GM21723 (cell line): ENCODE measurements at regions not wholly inside any gene's neighbourhood (a gene's known extent, or its start where the extent isn't known, plus 50 kb on each side); places are given as distances from the start of the nearest gene placed in this dataset.
"Not testable (repeated sequence)": the region's sequence is repeated elsewhere in the genome, so short reads cannot be mapped to it uniquely, and the experiment has no call there.

ENCODE experiments used
- ATAC-seq: cut with Tn5 transposase; IDR thresholded peaks from one replicate; pipeline ENCODE4 v1.9.1; 2021; ENCODE audit warnings: mild to moderate bottlenecking, moderate library complexity; ENCODE audit not compliant: unreplicated experiment

DNA sequence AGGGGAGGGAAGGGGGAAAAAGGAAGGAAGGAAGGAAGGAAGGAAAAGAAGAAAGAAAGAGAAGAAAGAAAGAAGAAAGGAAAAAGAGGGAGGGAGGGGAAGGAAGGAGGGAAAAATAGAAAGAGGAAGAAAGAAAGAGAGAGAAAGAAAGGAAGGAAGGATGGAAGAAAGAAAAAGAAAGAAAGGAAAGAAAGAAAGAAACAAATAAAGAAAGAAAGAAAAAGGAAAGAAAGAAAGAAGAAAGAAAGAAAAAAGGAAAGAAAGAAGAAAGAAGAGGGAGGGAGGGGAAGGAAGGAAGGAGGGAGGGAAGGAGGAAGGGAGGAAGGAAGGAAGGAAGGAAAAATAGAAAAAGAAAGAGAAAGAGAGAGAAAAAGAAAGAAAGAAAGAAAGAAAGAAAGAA lies 315.8 kb upstream of the PIK3C3 start:
- ATAC-seq, result no peak

DNA sequence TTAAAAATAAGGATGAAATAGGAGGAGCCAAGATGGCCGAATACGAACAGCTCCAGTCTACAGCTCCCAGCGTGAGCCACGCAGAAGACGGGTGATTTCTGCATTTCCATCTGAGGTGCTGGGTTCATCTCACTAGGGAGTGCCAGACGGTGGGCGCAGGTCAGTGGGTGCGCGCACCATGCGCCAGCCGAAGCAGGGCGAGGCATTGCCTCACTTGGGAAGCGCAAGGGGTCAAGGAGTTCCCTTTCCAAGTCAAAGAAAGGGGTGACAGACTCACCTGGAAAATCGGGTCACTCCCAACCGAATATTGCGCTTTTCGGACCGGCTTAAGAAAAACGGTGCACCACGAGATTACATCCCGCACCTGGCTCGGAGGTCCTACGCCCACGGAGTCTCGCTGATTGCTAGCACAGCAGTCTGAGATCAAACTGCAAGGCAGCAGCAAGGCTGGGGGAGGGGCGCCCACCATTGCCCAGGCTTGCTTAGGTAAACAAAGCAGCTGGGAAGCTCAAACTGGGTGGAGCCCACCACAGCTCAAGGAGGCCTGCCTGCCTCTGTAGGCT lies 323.2 kb upstream of the PIK3C3 start:
- ATAC-seq, result not testable (repeated sequence)

DNA sequence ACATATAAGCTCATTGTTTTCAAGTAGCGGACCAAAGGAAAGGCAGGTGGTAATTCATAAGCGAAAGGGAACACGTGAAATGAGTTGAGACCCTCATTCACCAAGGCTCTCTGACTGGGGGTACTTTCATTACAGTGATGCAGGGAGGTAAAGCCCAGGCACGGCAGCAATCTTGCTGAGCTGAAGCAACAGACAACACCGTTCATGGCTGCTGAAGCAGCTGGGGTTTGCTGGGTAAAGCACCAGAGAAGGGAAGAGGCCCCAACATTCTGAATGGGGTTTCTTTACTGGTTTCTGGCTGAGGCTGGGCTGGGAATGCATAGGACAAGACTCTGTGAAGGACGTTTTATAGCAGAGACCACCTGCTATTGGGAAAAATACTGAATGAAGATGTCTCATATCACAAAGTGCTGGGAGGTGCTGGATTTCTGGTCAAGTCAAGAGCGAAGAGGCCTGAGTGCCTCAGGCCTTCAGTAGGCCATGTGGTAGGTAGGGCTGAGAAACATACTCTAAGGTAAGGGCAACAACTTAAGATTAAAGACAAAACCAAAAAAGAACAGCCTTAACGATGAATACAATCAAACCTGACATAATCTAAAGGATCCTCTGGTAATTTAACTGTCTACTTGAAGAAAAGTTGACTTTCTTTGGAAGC lies 324.7 kb upstream of the PIK3C3 start:
- ATAC-seq, result no peak

DNA sequence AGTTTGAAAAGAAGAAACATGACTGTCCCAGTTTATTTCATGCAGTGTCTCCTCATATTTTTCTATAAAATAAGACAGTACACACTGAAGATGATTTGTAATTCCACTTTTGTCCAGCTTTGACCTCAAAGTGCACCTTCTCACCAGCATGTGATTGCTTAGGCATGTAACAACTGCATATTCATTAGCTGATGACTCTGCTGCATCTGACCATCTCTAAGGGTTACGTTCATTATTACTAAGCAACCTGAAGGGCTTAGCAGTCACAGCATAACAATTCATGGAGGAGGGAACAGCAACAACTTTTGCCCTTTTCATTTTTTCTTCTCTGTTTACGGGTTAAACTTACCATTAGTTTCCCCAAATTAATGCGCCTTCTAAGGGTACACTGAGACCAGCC lies 330.6 kb upstream of the PIK3C3 start:
- no peak for ATAC-seq

DNA sequence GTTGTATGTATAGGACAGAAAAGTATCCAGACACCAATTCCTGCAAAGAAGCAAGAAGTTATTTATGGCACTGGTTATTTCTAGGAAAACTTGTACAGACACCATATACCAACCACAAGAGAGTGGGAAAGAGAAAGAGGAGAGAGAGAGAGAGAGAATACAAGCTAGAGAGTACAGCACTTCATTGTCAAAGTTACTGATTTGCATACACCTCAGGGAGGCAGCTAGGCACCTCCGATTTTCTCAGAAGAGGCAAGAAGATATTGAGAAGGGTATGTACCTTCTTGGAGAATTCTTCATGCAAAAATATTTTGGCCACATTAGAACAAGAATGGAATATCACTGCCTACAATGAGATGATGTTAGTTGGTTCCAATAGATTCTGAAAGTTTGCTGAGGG lies 333.9 kb upstream of the PIK3C3 start:
- no peak for ATAC-seq

DNA sequence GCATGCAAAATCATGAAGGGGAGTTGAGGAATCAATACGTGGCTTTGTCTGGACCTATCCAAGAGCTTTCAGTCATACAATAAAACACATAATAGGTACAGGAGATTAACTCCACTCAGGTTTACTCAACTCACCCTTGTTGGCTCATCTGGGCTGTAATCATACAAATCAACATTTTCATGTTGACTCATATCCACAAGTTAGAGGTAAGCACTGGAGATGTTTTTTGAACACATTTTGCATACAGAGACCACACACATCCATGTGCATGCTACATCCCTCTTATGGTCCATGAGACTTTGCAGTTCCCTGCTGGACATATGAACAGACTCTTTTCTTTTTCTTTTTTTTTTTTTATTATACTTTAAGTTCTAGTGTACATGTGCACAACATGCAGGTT lies 336.9 kb upstream of the PIK3C3 start:
- no peak for ATAC-seq

DNA sequence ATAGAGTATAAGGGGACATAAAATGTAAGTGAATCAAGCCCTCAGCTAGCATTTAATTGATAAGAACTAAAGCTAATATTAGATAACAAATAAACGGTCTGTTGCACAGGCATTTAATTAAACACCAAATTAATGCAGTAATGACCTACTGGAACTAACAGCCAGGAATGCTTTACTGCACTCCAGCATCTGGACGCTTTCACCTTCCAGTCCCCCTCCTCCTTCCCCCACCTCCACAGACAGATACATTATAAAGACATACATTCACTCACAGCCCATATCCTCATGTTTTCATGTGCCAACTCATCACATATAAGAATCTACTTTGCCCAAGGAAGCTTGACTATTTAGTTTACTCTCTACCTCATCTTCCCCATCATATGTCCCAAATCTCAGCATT lies 337.4 kb upstream of the PIK3C3 start:
- ATAC-seq, result no peak

DNA sequence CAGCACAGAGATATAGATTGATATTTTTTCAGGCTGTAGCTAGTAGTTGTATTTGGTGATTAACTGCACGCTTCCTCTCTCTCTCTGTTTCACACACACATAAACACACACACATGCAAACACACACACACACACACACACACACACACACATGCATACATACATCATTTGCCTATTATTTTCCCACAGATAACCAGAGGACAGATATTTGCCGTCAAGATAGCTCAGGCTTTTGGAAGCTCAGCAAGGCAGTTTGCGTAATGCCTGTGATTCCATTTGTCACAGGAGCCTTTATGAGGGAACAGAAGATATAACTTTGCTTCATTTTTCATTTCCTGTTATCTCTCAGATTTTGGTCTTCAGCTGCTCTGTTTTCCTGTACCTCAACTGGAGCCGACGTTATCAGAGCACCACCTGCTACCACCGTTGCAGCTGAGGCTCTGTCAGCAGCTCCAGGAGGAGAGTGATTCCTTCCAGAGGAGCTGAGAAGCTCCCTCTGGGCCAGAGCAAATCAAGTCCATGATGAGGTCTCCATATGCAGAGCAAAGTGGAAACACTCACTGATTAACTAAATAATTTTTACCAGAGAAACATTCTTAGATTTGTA lies 341.9 kb upstream of the PIK3C3 start:
- ATAC-seq, result no peak

DNA sequence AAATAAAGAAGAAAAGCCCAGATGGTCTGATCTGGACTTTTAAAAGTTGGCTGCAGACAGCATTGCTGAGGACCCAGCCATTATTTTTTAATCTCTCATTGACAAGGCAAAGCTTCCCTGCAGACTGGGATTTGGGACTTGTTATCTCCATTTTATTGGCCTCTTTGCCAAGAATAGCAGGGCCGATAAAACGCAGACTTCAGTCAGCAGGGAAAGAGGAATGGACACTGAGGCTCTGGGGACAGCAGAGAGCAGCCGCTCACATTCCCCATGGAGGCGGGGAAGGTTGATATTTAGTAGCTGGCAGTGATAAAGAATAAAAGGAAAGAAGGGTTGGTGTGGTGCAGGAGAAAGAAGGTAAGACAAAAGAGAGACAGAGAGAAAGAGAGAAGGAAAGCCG lies 350.1 kb upstream of the PIK3C3 start:
- no peak for ATAC-seq

DNA sequence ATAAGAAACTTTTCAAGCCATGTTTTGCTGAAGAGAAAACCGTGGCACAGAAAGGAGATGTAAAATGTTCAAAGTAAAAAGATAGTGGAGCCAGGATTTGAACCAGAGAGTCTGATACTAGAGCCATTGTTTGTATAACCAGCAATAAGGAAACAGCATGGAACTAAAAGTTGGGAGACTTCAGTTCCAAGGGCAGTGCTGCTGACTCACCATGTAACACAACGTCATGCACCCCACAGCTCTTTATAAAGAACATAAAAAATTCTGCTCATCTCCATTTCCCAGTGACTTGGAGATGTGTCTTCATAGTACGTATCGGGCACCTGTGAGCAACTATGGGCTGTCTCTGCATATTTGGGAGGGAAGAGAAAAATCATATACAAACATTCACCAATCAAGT lies 353.0 kb upstream of the PIK3C3 start:
- no peak for ATAC-seq

DNA sequence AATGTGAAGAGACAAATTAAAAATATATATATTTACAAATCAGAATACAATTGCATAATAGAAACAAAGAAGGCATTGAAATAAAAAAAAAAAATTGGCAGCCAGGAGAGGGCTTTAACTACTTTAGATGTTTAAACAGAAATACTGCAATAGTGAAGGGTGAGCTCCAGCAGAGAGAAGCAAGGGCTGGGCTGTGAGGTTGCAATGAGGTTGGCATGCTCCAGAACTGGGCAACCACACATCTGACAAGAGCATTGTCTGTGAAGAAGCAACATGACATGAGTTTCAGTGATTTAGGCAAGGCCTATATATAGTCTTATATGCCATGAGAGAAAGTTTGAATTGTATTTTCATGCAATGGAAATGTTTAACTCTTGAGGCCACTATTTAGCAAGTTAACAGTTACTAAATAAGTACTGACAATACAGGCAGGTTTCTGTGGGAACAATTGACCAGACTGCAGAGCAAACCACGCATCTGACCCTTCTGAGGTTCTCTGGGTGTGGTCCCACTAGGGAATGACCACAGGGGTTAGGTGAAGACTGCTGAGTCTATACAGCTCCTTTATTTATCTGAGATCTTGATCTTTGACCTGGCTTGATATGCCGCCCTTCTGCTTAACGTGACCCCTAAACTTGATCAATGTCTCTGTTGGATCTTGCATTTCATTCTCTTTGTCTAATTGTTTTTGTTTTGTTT lies 354.2 kb upstream of the PIK3C3 start:
- no peak for ATAC-seq

DNA sequence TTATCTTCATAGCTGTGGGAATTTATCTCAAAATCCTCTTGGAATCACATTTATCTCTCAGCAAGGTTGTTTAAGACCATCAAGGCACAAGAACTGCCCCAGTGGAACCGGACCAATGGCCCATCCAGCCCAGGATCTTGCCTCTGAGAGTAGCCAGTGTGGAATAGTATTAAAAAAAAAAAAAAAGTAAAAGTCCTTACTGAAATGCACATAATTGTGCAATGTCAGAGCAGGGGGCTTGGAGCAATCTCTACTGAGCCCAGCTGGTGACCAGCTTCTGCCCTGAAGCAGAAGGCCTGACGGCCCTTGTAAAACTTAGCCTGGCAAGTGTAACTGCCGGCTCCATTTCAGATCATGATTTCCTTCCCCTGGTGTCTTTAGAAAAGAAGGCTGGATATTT lies 355.6 kb upstream of the PIK3C3 start:
- no peak for ATAC-seq

DNA sequence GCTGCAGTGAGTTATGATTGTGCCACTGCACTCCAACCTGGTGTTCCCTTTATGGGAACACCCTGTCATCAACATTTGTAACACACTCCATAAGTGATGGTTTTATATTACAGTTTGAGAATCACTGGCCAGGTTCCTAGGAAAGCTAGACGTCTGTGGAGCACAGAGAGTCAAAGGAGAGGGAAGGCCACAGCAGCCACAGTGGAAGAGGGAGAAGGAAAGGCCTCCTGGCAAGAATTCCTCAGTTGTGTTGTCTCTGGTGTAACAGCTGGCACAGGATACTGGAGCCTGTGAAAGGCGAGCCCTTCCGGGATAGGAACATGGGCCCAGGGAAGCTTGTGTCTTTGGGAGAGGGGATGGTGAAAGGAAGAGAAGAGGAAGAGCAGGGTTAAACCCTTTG lies 360.5 kb upstream of the PIK3C3 start:
- ATAC-seq, result no peak

DNA sequence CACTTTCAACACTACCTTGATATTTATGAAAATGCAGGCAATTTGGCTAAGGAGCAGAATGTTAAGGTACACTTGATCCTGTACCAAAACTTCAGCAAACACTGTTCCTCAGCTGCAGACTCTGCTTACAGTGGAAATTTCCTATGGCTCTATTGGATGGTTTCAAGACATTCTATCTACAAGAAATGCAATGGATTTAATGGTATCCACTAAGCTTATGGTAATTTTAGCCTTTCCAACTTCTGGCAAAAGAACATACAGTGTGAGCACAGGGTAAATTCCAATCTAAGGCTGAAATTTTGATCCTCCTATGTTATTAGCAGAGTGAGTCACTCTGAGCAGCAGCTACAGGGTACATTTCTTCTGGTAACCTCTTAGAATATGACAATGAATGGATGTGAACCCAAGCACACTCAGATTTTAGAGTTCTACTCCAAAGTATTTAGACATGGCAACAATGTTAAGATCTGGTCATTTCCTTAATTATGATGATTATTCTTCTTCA lies 361.8 kb upstream of the PIK3C3 start:
- ATAC-seq, result no peak

DNA sequence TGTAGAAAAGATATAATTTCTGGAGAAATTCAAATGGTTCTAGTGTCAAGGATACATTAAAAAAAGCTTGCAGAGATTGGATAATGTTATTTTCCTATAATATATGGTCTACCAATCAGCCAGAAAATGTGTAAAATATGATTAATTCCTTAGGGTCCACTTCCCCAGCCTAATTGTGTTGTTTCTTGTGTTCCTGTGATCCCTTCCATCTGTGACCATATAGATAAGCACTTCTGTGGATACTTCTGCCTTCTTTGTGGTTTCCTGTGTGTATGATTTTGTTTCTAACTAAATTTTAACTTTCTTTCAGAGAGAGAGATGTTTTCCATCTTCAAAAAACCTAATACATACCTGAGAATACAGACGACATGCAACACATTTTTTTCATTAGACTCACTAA lies 367.1 kb upstream of the PIK3C3 start:
- no peak for ATAC-seq

DNA sequence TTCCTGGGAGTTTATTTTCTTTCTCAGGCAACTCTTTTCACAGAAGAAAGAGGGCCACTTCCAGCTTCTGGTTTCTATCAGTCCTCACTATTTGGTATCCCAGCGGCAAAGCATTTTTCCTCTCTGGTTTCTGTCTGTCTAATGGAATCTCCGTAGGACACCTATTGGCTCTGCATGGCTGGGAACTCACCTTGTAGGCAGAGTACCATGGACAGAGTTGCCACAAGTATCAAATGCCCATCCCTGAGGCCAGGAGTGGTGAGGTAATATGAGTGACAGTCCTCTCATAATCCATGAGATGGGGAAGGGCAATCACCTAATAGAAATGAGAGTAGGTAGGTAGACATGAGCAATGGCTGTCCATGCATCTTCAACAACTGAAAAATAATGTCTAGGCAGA lies 369.5 kb upstream of the PIK3C3 start:
- ATAC-seq, result no peak

DNA sequence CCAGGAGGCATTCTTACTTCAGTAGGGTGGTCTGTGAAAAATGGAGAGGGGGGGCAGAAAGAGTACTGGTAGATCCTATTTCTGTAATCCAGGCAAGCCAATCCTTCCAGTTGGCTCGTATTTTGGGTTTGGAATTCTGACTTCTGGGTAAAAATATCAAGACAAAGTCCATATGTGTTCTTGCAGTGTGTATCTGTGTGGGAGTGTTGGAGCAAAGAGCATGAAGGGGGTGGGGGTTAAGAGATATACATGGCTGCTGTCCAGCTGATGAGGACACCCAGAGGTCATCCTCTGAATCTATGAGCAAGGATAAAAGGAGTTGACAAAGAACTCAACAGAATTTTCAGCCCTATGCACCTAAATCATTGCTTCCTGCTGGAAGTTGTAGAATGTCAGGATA lies 375.8 kb upstream of the PIK3C3 start:
- no peak for ATAC-seq

DNA sequence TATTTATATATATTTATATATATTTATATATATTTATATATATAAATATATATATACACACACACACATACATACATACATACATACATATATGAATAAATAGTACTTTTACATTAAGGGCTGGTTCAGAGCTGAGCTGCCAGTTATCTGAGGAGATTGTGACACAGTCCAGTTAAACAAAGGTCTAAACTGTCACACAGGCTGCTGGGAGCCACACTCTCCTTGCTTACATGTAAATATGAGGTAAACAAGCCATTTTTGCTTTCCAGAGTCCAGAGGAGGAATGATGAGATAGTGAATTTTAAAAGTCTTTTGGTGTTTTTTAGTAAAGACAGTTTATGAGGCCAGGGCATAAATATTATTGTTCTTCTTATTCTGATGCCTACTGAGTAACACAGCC lies 377.5 kb upstream of the PIK3C3 start:
- ATAC-seq, result no peak

DNA sequence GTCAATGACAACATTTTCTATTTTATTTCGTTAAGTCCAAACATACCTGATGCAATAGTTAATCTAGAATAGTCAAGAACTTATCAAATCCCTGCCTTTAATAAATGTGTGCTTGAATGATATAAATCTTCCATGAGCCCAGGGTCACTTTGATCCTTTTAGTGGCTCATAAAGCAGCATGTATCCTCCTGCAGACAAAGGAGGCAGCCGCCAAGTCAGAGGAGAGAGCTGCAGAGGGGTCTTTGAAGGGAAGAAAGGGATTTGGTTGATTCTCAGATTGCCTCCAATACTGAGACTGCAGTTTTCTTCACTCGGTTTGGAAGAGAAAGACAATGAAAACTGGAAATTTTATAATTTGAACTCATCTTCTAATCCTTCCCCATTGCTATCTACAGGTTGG lies 378.4 kb upstream of the PIK3C3 start:
- ATAC-seq, result no peak

DNA sequence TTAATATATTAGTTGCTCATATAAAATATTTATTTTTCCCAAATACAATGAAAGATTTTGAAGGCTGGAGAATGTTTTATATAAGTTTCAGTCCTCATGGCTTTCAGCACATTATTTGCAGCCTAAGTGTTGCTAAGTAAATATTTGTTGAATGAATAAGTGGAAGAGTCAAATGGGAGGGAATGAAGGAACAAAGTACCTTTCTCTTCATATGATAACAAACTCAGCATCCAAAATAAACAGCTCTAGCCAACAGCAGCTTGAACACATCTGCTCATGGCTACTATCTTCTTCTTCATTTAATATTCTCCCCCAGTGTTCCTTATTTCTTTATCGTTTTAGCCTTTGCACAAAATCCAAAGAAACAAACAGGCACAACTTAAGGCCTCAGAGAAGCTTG lies 385.2 kb upstream of the PIK3C3 start:
- ATAC-seq, result no peak

DNA sequence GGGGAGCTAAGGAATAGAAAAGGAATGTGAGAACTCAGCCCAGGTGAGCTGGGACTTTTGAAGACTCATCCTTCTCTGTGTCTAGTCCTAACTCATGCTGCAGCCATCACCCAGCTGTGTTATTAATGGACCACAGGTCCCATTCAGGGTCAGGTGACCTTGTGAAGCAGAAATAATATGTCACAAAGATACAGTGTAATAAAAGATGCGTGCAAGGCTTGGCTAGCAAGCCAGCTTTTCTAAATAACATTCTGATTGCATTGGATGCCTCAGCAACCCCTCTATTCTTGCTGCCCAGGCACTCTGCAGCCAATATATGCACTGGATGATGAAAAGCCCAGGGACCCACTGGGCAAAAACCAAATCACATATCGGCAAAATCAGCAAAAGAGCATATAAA lies 393.1 kb upstream of the PIK3C3 start:
- ATAC-seq, result no peak

DNA sequence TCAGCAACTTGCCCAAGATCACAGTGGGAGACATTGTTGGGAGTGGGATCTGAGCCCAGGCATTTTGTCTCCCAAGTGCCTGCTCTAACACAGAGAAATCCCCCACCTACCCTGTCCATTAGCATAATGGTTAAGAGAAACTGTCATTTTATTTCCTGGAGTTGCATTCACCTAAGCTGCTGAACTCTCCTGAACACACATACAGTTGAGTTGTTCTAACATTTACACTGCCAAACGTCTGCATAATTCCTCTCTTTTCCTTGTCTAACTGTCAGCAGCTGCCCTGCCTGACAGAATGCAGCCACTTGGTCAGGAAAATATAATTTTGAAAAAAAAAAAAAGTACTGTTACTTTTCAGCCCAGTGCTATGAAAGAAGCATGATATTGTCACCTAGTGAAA lies 396.3 kb upstream of the PIK3C3 start:
- no peak for ATAC-seq
